Naive B cell (primary cell): ENCODE measurements at regions not wholly inside any gene's neighbourhood (a gene's known extent, or its start where the extent isn't known, plus 50 kb on each side); places are given as distances from the start of the nearest gene placed in this dataset.

ENCODE experiments used
- ATAC-seq, 2 donors: fragments of 150-1000 bp; cut with Tn5 transposase; 2 replicates each; pipeline ENCODE4 v1.10.0; 2021; ENCODE audit warnings: low read depth in 2 of 2, mild to moderate bottlenecking in 2 of 2, moderate library complexity in 2 of 2
- DNase-seq: peaks from one replicate; pipeline ENCODE4 v3.0.0; 2022
- H3K27ac Mint-ChIP-seq, 6 donors: one replicate each; pipeline ENCODE4 v1.8.0; 2020 to 2022; ENCODE audit warnings: mild to moderate bottlenecking in 6 of 6, mixed read lengths in 6 of 6, moderate library complexity in 5 of 6, inconsistent platforms in 2 of 6
- H3K27me3 Mint-ChIP-seq, 3 donors: one replicate each; pipeline ENCODE4 v1.8.0; 2021 to 2022; ENCODE audit warnings: mixed read lengths in 3 of 3, mild to moderate bottlenecking in 1 of 3
- H3K36me3 Mint-ChIP-seq, 2 donors: one replicate each; pipeline ENCODE4 v1.8.0; 2020 to 2022; ENCODE audit warnings: mixed read lengths in 2 of 2, inconsistent platforms in 1 of 2, mild to moderate bottlenecking in 1 of 2
- H3K4me1 Mint-ChIP-seq, 3 donors: one replicate each; pipeline ENCODE4 v1.8.0; 2020 to 2022; ENCODE audit warnings: mixed read lengths in 3 of 3, inconsistent platforms in 1 of 3, mild to moderate bottlenecking in 1 of 3, moderate library complexity in 1 of 3
- H3K4me3 Mint-ChIP-seq, 8 donors: one replicate each; pipeline ENCODE4 v1.8.0; 2020 to 2022; ENCODE audit warnings: mild to moderate bottlenecking in 8 of 8, mixed read lengths in 8 of 8, moderate library complexity in 8 of 8, inconsistent platforms in 2 of 8
- H3K9me3 Mint-ChIP-seq, 7 donors: one replicate each; pipeline ENCODE4 v1.8.0; 2020 to 2022; ENCODE audit warnings: mixed read lengths in 7 of 7, mild to moderate bottlenecking in 5 of 7, inconsistent platforms in 2 of 7, moderate library complexity in 1 of 7

DNA sequence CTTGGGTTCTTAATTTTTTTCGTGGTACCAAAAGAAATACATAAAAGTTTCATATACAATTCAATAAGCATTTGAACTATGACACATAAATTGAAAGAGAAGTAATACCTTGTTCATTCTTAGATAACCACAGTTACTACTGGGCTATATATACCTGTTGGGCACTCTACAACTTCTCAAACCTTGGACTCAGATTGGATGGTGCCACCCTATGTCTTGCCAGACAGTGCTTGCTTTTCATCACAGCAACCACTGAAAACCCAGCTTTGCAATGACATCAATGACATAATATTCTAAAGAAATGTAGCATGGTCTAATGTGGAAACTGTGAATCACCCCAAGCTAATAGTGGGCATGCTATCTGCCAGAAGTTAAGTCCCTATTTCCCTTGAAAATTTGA is 62.8 kb upstream of the DPH5 start:
- Mint-ChIP-seq H3K36me3 (peaks cover 19 to 20% of the 10 kb centered on the region in 2 donors), H3K27me3 (no peaks in the 10 kb centered on the region), H3K4me1 (peaks cover 18 to 35% (median 22%) of the 10 kb centered on the region in 3 donors), H3K4me3 (no peak overlapping the region), H3K27ac (peak overlapping the region in 2 of 6 donors; percentile 0 to 8), H3K9me3 (peaks cover 0 to 6% (median 0%) of the 10 kb centered on the region in 7 donors)
- ATAC-seq (no peak), DNase-seq (no peak)

DNA sequence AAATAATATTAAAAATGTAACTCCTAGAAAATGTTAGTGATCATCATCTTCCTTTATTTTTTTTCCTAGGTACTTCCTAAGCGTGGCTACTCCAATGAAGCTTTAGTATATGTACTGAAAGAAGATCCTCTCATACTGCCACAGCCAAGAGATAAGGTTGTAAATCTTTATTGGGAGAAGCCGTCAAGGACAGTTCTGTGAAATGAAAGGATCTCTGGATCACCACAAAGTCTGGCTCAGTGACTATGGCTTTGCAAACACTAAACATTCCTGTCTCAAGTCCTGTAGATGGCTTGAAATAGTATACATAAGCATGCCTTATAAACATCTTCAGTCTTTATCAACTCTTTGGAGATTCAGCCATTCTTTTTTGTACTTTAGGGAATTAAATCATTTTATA is 61.2 kb upstream of the DPH5 start:
- Mint-ChIP-seq H3K4me1 (peaks cover 17 to 36% (median 24%) of the 10 kb centered on the region in 3 donors), H3K36me3 (peaks cover 13 to 14% of the 10 kb centered on the region in 2 donors), H3K9me3 (no peaks in the 10 kb centered on the region), H3K27ac (no peak overlapping the region), H3K27me3 (no peaks in the 10 kb centered on the region), H3K4me3 (no peak overlapping the region)
- ATAC-seq: no peak
- DNase-seq: no peak

DNA sequence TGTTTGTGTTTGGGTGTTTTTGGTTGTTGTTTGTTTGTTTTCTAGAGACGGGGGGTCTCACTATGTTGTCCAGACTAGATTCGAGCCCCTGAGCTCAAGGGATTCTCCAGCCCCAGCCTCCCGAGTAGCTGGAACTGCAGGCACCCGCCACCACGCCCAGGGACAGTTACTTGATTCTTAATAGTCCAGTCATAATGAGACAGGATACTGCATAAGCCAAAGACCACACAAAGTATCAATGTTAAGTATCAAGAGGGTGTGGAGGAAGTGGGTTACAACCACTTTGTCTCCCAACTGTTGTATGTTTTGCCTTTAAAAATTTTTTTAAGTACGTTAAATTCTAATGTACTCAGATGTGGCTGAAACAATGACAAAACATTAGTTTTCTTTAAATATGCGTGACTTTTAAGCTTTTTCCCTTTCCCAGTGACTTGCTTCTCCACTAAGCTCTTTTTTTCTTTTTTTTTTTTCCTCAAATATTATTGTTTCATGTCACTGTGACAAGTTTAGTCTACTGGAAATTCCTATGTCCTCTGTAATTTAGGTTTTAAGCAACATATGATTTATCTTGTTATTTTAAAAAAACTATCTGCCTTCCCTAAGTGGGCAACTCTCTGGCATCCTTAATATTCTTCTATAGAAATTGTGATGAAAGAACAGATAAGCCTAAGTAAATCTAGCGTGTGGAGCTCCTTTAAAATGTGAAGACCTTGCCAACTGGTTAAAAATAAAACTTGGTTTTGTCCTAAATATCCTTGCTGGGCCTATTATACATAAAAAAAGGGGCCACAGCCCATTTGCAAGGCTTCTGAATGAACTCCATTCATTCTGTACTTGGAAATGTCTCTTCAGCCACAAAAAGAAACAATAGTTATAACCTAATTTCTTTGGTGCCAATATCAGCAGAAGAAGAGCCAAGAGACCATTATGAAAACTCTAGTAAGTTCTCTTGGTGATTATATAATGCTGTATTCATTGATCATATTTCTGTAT is 56.2 kb upstream of the DPH5 start:
- H3K4me1 Mint-ChIP-seq: peaks cover 30 to 56% (median 42%) of the 10 kb centered on the region in 3 donors

DNA sequence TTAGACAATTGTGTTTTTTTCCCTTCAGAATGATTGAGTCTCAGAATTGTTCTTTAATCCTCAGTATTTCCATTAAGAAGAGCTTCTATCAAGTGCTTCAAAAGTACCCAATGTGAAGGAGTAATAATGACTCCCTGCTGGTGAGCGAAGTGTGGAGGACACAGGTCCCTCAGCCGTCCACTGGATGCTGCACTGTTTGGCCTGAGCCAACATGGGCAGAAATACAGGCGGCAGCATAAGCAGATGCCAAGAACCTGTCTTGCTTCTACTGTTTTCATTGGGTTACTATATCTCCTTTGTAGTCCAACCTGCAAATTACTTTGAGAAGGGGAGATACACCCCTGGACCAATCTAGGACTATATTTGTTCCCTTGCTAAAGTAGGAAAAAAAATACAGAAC is 55.3 kb upstream of the DPH5 start:
- peaks cover 30 to 61% (median 42%) of the 10 kb centered on the region in 3 donors for H3K4me1 Mint-ChIP-seq

More for the DNA sequence above, 56.2 kb upstream of the DPH5 start:
- Mint-ChIP-seq H3K27me3 (no peaks in the 10 kb centered on the region), H3K4me3 (peak overlapping the region in 3 of 8 donors; percentile 21 to 36 (median 29)), H3K27ac (peak overlapping the region in 5 of 6 donors; percentile 70 to 88 (median 85)), H3K36me3 (peaks cover 24 to 25% of the 10 kb centered on the region in 2 donors), H3K9me3 (peaks cover 0 to 2% (median 0%) of the 10 kb centered on the region in 7 donors)
- DNase-seq (no peak), ATAC-seq (no peak)

DNA sequence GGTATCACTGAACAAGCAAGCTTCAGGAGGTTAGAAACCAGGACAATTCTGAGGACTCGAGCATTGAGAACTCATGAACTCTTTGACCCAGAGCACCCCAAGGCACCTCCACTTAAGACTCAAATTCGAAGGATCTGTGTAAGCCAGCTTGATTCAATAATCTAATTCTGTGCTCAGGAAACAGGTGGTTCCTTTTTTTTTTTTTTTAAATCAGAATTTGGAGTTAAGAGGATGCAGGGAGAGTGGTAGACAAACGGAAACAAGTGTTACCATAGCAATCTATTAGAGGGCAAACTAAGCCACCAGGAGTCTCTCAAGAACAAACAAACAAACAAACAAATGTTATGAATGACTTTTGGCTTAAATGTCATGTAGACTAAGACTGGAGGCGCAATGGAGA is 53.8 kb upstream of the DPH5 start:
- Mint-ChIP-seq H3K36me3 (peaks cover 13 to 18% of the 10 kb centered on the region in 2 donors), H3K9me3 (peaks cover 0 to 2% (median 0%) of the 10 kb centered on the region in 7 donors), H3K4me3 (peak overlapping the region in 6 of 8 donors; percentile 30 to 68 (median 43)), H3K27ac (peak overlapping the region; percentile 11 to 94 (median 83)), H3K4me1 (peaks cover 20 to 51% (median 31%) of the 10 kb centered on the region in 3 donors), H3K27me3 (no peaks in the 10 kb centered on the region)
- peak; percentile 94 to 96 for ATAC-seq
- peak; percentile 39 for DNase-seq

More for the DNA sequence above, 55.3 kb upstream of the DPH5 start:
- no peak for ATAC-seq
- Mint-ChIP-seq H3K9me3 (peaks cover 0 to 2% (median 0%) of the 10 kb centered on the region in 7 donors), H3K27me3 (no peaks in the 10 kb centered on the region), H3K4me3 (no peak overlapping the region), H3K27ac (peak overlapping the region in 1 of 6 donors; percentile 79), H3K36me3 (peaks cover 24 to 28% of the 10 kb centered on the region in 2 donors)
- no peak for DNase-seq

DNA sequence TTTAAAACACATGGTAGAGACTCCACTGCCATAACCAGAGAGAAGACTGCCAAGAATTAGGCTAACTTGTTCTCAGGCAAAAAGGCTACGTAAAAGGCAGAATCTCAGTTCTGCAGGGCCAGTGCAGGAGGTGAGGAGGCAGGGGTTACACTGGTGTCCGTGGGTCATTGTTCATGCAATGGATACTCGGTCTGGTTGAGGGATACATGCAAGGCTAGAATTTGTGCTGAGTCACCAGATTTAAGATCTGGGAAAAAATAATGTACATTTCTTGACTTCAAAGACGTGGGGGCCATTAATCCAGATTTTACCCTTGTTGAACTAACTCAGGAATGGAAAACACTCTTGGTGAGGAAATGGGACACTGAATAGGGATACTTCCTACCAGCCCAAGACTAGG is 52.3 kb upstream of the DPH5 start:
- Mint-ChIP-seq H3K36me3 (peaks cover 11 to 18% of the 10 kb centered on the region in 2 donors), H3K27me3 (no peaks in the 10 kb centered on the region), H3K27ac (peak overlapping the region in 2 of 6 donors; percentile 12 to 23), H3K4me3 (no peak overlapping the region), H3K9me3 (peaks cover 0 to 2% (median 0%) of the 10 kb centered on the region in 7 donors), H3K4me1 (peaks cover 19 to 52% (median 28%) of the 10 kb centered on the region in 3 donors)
- DNase-seq (no peak), ATAC-seq (no peak)

DNA sequence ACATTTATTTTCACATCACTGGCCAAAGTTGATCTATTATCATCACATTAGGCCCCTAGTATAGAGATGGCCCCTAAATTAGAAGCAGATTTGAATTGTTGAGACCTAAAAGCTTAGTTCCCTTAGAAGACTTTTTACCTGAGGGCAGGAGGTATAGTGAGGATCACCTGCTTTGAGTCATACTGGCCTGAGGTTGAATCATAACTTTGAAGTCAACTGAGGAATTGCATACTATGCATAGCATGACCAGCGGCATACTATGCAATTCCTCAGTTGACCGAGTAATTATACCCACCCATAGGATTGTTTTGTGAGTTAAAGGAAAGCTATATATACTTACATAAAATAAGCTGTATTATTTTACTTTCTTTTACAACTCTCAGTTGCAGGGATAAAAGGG is 50.3 kb upstream of the DPH5 start:
- Mint-ChIP-seq H3K4me3 (no peak overlapping the region), H3K27me3 (no peaks in the 10 kb centered on the region), H3K9me3 (no peaks in the 10 kb centered on the region), H3K27ac (peak overlapping the region in 2 of 6 donors; percentile 18 to 54), H3K4me1 (peaks cover 23 to 45% (median 34%) of the 10 kb centered on the region in 3 donors), H3K36me3 (peaks cover 11 to 14% of the 10 kb centered on the region in 2 donors)
- no peak for DNase-seq
- no peak for ATAC-seq
